Karpas-422 (cell line): ENCODE measurements at regions not wholly inside any gene's neighbourhood (a gene's known extent, or its start where the extent isn't known, plus 50 kb on each side); places are given as distances from the start of the nearest gene placed in this dataset.

Experiments
- DNase-seq: peaks from one replicate; pipeline ENCODE4 v3.0.0-alpha.2; 2015
- H2AFZ ChIP-seq: fragments of 200-600 bp; sonication (generic); 2 replicates; pipeline ENCODE4 v1.6.1; 2014; ENCODE audit warnings: antibody characterized with exemption, low read length, mixed read lengths
- H3K27ac ChIP-seq: fragments of 200-600 bp; sonication (generic); 2 replicates; pipeline ENCODE4 v1.5.1; 2014; ENCODE audit warnings: mild to moderate bottlenecking, low read length, moderate library complexity
- H3K27me3 ChIP-seq: fragments of 200-600 bp; sonication (generic); 2 replicates; pipeline ENCODE4 v1.6.1; 2014; ENCODE audit warnings: low read length, mixed read lengths
- H3K36me3 ChIP-seq: fragments of 200-600 bp; sonication (generic); 2 replicates; pipeline ENCODE4 v1.6.1; 2014; ENCODE audit warnings: low read length, mixed read lengths; ENCODE audit not compliant: insufficient read depth
- H3K4me1 ChIP-seq: fragments of 200-600 bp; sonication (generic); 2 replicates; pipeline ENCODE4 v1.6.1; 2014; ENCODE audit warnings: mild to moderate bottlenecking, low read length, mixed read lengths
- H3K4me2 ChIP-seq: fragments of 200-600 bp; sonication (generic); 2 replicates; pipeline ENCODE4 v1.6.1; 2014; ENCODE audit warnings: low read length, low read depth, mild to moderate bottlenecking; ENCODE audit not compliant: poor library complexity, severe bottlenecking
- H3K4me3 ChIP-seq: fragments of 200-600 bp; sonication (generic); 2 replicates; pipeline ENCODE4 v1.5.1; 2014; ENCODE audit warnings: mild to moderate bottlenecking, antibody characterized with exemption, low read length, mixed read lengths
- H3K79me2 ChIP-seq: fragments of 200-600 bp; sonication (generic); 2 replicates; pipeline ENCODE4 v1.6.1; 2014; ENCODE audit warnings: mild to moderate bottlenecking, low read length, mixed read lengths
- H3K9ac ChIP-seq: fragments of 200-600 bp; sonication (generic); 2 replicates; pipeline ENCODE4 v1.6.0; 2014; ENCODE audit warnings: low read length
- H3K9me2 ChIP-seq: fragments of 200-600 bp; sonication (generic), shearing (Covaris generic); replicated peaks from 2 replicates; pipeline ENCODE4 v1.6.0; 2014; ENCODE audit warnings: mild to moderate bottlenecking, low read length, moderate library complexity; ENCODE audit not compliant: insufficient read depth
- H3K9me3 ChIP-seq: fragments of 300-700, 200-600 bp; sonication (generic); 2 replicates; pipeline ENCODE4 v1.6.1; 2014; ENCODE audit warnings: low read length, mixed read lengths
- H4K20me1 ChIP-seq: fragments of 200-600 bp; sonication (generic); 2 replicates; pipeline ENCODE4 v1.6.1; 2014; ENCODE audit warnings: mild to moderate bottlenecking, antibody characterized with exemption, low read length, low read depth; ENCODE audit not compliant: insufficient read depth

- no peaks in the 10 kb centered on the region for H4K20me1 ChIP-seq
- no peak overlapping the region for H3K9ac ChIP-seq
- no peak overlapping the region for H3K4me3 ChIP-seq
- H3K36me3 ChIP-seq, result no peaks in the 10 kb centered on the region
- no peaks in the 10 kb centered on the region for H3K4me1 ChIP-seq
- H3K4me2 ChIP-seq, result no peak overlapping the region
- H3K9me2 ChIP-seq, result no peaks in the 10 kb centered on the region
- no peaks in the 10 kb centered on the region for H3K9me3 ChIP-seq
- H3K27me3 ChIP-seq, result no peaks in the 10 kb centered on the region
- no peak for DNase-seq
- H2AFZ ChIP-seq, result no peak overlapping the region
- no peaks in the 10 kb centered on the region for H3K79me2 ChIP-seq
- no peak overlapping the region for H3K27ac ChIP-seq
Measured at GRCh38 chr1:208506812-208507211, 262.6 kb upstream of the PLXNA2 start.

- H3K4me1 ChIP-seq, result no peaks in the 10 kb centered on the region
- H3K79me2 ChIP-seq, result no peaks in the 10 kb centered on the region
- no peaks in the 10 kb centered on the region for H3K27me3 ChIP-seq
- no peak overlapping the region for H3K27ac ChIP-seq
- H3K4me3 ChIP-seq, result no peak overlapping the region
- no peak for DNase-seq
- no peaks in the 10 kb centered on the region for H3K36me3 ChIP-seq
- no peak overlapping the region for H3K9ac ChIP-seq
- H3K9me2 ChIP-seq, result no peaks in the 10 kb centered on the region
- no peaks in the 10 kb centered on the region for H4K20me1 ChIP-seq
- no peak overlapping the region for H2AFZ ChIP-seq
- H3K9me3 ChIP-seq, result no peaks in the 10 kb centered on the region
- no peak overlapping the region for H3K4me2 ChIP-seq
Measured at GRCh38 chr1:208509072-208509471, 264.9 kb upstream of the PLXNA2 start.

GRCh38 chr1:208510192-208510952 lies 266.2 kb upstream of the PLXNA2 start:
- H2AFZ ChIP-seq, result no peak overlapping the region
- no peaks in the 10 kb centered on the region for H3K9me2 ChIP-seq
- no peak overlapping the region for H3K4me2 ChIP-seq

GRCh38 chr1:208511242-208511860 lies 267.2 kb upstream of the PLXNA2 start:
- no peak overlapping the region for H3K27ac ChIP-seq
- H3K79me2 ChIP-seq, result no peaks in the 10 kb centered on the region
- no peaks in the 10 kb centered on the region for H3K9me3 ChIP-seq
- H3K4me1 ChIP-seq, result no peaks in the 10 kb centered on the region
- no peaks in the 10 kb centered on the region for H4K20me1 ChIP-seq
- H3K4me3 ChIP-seq, result no peak overlapping the region
- H2AFZ ChIP-seq, result no peak overlapping the region
- no peak overlapping the region for H3K9ac ChIP-seq
- no peaks in the 10 kb centered on the region for H3K27me3 ChIP-seq
- no peaks in the 10 kb centered on the region for H3K36me3 ChIP-seq
- no peaks in the 10 kb centered on the region for H3K9me2 ChIP-seq
- DNase-seq, result no peak
- no peak overlapping the region for H3K4me2 ChIP-seq

More at GRCh38 chr1:208510192-208510952, 266.2 kb upstream of the PLXNA2 start:
- no peaks in the 10 kb centered on the region for H3K9me3 ChIP-seq
- H4K20me1 ChIP-seq, result no peaks in the 10 kb centered on the region
- H3K27ac ChIP-seq, result no peak overlapping the region
- H3K79me2 ChIP-seq, result no peaks in the 10 kb centered on the region
- no peaks in the 10 kb centered on the region for H3K36me3 ChIP-seq
- no peak for DNase-seq
- no peak overlapping the region for H3K9ac ChIP-seq
- H3K27me3 ChIP-seq, result no peaks in the 10 kb centered on the region
- no peak overlapping the region for H3K4me3 ChIP-seq
- H3K4me1 ChIP-seq, result no peaks in the 10 kb centered on the region

- H3K36me3 ChIP-seq, result no peaks in the 10 kb centered on the region
- H3K9me3 ChIP-seq, result no peaks in the 10 kb centered on the region
- H3K4me3 ChIP-seq, result no peak overlapping the region
- H3K9ac ChIP-seq, result no peak overlapping the region
- H3K79me2 ChIP-seq, result no peaks in the 10 kb centered on the region
- no peak overlapping the region for H3K27ac ChIP-seq
- no peaks in the 10 kb centered on the region for H3K4me1 ChIP-seq
- H3K9me2 ChIP-seq, result no peaks in the 10 kb centered on the region
- DNase-seq, result no peak
- no peaks in the 10 kb centered on the region for H3K27me3 ChIP-seq
- H3K4me2 ChIP-seq, result no peak overlapping the region
- no peak overlapping the region for H2AFZ ChIP-seq
- H4K20me1 ChIP-seq, result no peaks in the 10 kb centered on the region
Measured at GRCh38 chr1:208513799-208514198, 269.6 kb upstream of the PLXNA2 start.

GRCh38 chr1:208515129-208515528 lies 270.9 kb upstream of the PLXNA2 start:
- no peaks in the 10 kb centered on the region for H3K36me3 ChIP-seq
- H3K4me2 ChIP-seq, result no peak overlapping the region
- no peak for DNase-seq
- H3K9me2 ChIP-seq, result no peaks in the 10 kb centered on the region
- H3K9ac ChIP-seq, result no peak overlapping the region
- no peaks in the 10 kb centered on the region for H4K20me1 ChIP-seq
- H3K27me3 ChIP-seq, result no peaks in the 10 kb centered on the region
- H3K79me2 ChIP-seq, result no peaks in the 10 kb centered on the region
- H3K9me3 ChIP-seq, result no peaks in the 10 kb centered on the region
- no peak overlapping the region for H3K4me3 ChIP-seq
- no peak overlapping the region for H2AFZ ChIP-seq
- no peak overlapping the region for H3K27ac ChIP-seq
- no peaks in the 10 kb centered on the region for H3K4me1 ChIP-seq

- no peaks in the 10 kb centered on the region for H3K79me2 ChIP-seq
- no peaks in the 10 kb centered on the region for H4K20me1 ChIP-seq
- no peaks in the 10 kb centered on the region for H3K27me3 ChIP-seq
- H3K9me2 ChIP-seq, result no peaks in the 10 kb centered on the region
- H3K36me3 ChIP-seq, result no peaks in the 10 kb centered on the region
- no peak overlapping the region for H3K4me2 ChIP-seq
- H3K9me3 ChIP-seq, result no peaks in the 10 kb centered on the region
- H3K4me3 ChIP-seq, result no peak overlapping the region
- no peak overlapping the region for H3K9ac ChIP-seq
- H2AFZ ChIP-seq, result no peak overlapping the region
- no peak overlapping the region for H3K27ac ChIP-seq
- no peak for DNase-seq
- H3K4me1 ChIP-seq, result no peaks in the 10 kb centered on the region
Measured at GRCh38 chr1:208516780-208517179, 272.6 kb upstream of the PLXNA2 start.

- Histone ChIP-seq H3K4me1 (no peaks in the 10 kb centered on the region), H3K9me2 (no peaks in the 10 kb centered on the region), H3K27me3 (no peaks in the 10 kb centered on the region), H3K9me3 (no peaks in the 10 kb centered on the region), H3K4me3 (no peak overlapping the region), H3K79me2 (no peaks in the 10 kb centered on the region), H2AFZ (no peak overlapping the region), H3K9ac (no peak overlapping the region), H3K4me2 (no peak overlapping the region), H3K27ac (no peak overlapping the region), H3K36me3 (no peaks in the 10 kb centered on the region), H4K20me1 (no peaks in the 10 kb centered on the region)
- no peak for DNase-seq
Measured at GRCh38 chr1:208520438-208521099, 276.4 kb upstream of the PLXNA2 start.
